T-helper 17 cell (primary cell): ENCODE measurements at regions not wholly inside any gene's neighbourhood (a gene's known extent, or its start where the extent isn't known, plus 50 kb on each side); places are given as distances from the start of the nearest gene placed in this dataset.
"Not testable (repeated sequence)": the region's sequence is repeated elsewhere in the genome, so short reads cannot be mapped to it uniquely, and the experiment has no call there.

Experiments used
- ATAC-seq: fragments of 150-1000 bp; cut with Tn5 transposase; 2 replicates; pipeline ENCODE4 v1.10.0; 2021; ENCODE audit warnings: mild to moderate bottlenecking, moderate library complexity
- DNase-seq, 3 donors: peaks; one replicate each; pipeline versions ENCODE4 v3.0.0 to v3.0.0-alpha.2; 2020 to 2021
- H3K9me3 ChIP-seq: one replicate; pipeline ENCODE4 v1.7.0; 2013; ENCODE audit warnings: low read length, mild to moderate bottlenecking; ENCODE audit not compliant: control insufficient read depth, poor library complexity, severe bottlenecking
- H3K27ac Mint-ChIP-seq: one replicate; pipeline ENCODE4 v1.8.0; 2022; ENCODE audit warnings: mild to moderate bottlenecking, moderate library complexity, mixed read lengths
- H3K27me3 Mint-ChIP-seq: one replicate; pipeline ENCODE4 v1.8.0; 2022; ENCODE audit warnings: mixed read lengths
- H3K36me3 Mint-ChIP-seq: one replicate; pipeline ENCODE4 v1.8.0; 2022; ENCODE audit warnings: low read depth, mixed read lengths
- H3K4me1 Mint-ChIP-seq: one replicate; pipeline ENCODE4 v1.8.0; 2022; ENCODE audit warnings: mild to moderate bottlenecking, mixed read lengths
- H3K4me3 Mint-ChIP-seq: one replicate; pipeline ENCODE4 v1.8.0; 2022; ENCODE audit warnings: mild to moderate bottlenecking, moderate library complexity, mixed read lengths

DNA sequence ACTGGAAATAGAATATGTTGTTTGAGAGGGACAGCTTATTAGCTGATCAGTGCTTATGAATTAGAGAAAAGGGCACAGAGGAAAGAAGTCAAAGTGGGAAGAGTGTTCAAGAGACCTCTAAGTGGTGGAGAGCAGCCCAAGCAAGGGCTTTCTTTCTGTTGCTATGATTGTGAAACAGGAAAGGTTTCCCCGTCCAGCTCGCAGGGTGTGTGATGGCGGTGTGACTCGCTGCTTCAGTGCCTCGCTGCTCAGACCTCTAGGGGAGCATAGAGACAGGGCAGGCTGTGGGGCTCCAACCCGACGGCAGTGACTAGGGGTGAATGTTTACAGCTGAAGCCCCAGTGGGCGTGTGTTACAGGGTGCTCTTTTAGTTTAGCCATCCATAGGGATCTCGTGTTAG lies 166.5 kb upstream of the COPS8 start:
- Mint-ChIP-seq H3K4me1 (no peaks in the 10 kb centered on the region), H3K27ac (no peak overlapping the region), H3K4me3 (no peak overlapping the region), H3K27me3 (peaks cover 47% of the 10 kb centered on the region), H3K36me3 (peaks cover 3% of the 10 kb centered on the region)
- ATAC-seq (no peak), DNase-seq (no peak)
- no peaks in the 10 kb centered on the region for H3K9me3 ChIP-seq

DNA sequence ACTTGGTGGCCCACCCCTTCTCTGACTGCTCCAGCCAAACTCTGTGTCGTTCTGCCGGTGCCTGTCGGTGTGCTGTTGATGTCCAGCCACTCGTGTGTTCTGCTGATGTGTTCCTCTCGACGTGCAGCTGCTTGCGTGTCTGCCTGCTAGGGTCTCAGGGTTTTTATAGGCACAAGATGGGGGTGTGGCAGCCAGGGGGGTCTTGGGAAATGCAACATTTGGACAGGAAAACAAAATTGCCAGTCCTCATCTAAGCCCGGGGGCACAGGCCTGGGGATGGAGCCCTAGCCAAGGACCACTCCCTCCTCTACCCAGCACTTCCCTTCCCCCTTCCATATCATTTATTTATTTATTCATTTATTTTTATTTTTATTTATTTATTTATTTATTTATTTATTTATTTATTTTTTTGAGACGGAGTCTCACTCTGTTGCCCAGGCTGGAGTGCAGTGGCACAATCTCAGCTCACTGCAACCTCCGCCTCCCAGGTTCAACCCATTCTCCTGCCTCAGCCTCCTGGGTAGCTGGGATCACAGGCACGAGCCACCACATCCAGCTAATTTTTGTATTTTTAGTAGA lies 165.8 kb upstream of the COPS8 start:
- not testable (repeated sequence) for ATAC-seq, H3K4me3 Mint-ChIP-seq, H3K9me3 ChIP-seq, DNase-seq, H3K36me3 Mint-ChIP-seq, H3K4me1 Mint-ChIP-seq, H3K27ac Mint-ChIP-seq
- peaks cover 46% of the 10 kb centered on the region for H3K27me3 Mint-ChIP-seq

DNA sequence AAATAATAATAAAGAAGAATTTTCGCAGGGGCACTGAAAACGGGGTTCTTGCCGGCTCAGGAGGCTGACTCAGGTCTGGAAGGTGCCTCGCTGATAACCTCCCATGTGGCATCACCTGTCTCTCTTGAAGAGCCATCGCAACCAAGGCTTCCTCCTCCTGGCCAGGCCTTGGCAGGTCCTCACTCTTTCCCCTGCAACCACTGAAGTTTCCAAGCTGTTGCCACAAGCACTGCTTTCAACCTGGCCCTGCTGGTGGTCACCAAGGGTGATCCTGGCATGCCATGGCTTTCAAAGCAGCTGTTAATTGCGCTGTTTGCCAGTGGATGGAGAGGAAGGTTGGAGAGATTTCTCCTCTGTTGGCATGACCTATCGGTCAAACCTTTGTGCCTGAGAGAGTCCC lies 163.6 kb upstream of the COPS8 start:
- H3K27ac Mint-ChIP-seq, result no peak overlapping the region
- no peak for ATAC-seq
- no peak overlapping the region for H3K4me3 Mint-ChIP-seq
- peaks cover 56% of the 10 kb centered on the region for H3K27me3 Mint-ChIP-seq
- no peaks in the 10 kb centered on the region for H3K9me3 ChIP-seq
- H3K4me1 Mint-ChIP-seq, result no peaks in the 10 kb centered on the region
- H3K36me3 Mint-ChIP-seq, result peaks cover 3% of the 10 kb centered on the region
- DNase-seq, result no peak

GRCh38 chr2:236928380-236929037 lies 157.2 kb upstream of the COPS8 start:
- Mint-ChIP-seq H3K36me3 (no peaks in the 10 kb centered on the region), H3K27ac (no peak overlapping the region), H3K4me1 (no peaks in the 10 kb centered on the region), H3K27me3 (peaks cover 39% of the 10 kb centered on the region), H3K4me3 (peak overlapping the region; percentile 53)
- DNase-seq (no peak), ATAC-seq (no peak)
- H3K9me3 ChIP-seq, result no peaks in the 10 kb centered on the region

GRCh38 chr2:236932831-236933361 lies 152.8 kb upstream of the COPS8 start:
- Mint-ChIP-seq H3K4me1 (no peaks in the 10 kb centered on the region), H3K27ac (no peak overlapping the region), H3K36me3 (no peaks in the 10 kb centered on the region), H3K4me3 (peak overlapping the region; percentile 28), H3K27me3 (peaks cover 20% of the 10 kb centered on the region)
- H3K9me3 ChIP-seq, result no peaks in the 10 kb centered on the region
- DNase-seq, result no peak
- no peak for ATAC-seq

GRCh38 chr2:236934166-236934565 lies 151.5 kb upstream of the COPS8 start:
- ATAC-seq (no peak), DNase-seq (no peak)
- no peaks in the 10 kb centered on the region for H3K9me3 ChIP-seq
- Mint-ChIP-seq H3K27ac (no peak overlapping the region), H3K27me3 (peaks cover 19% of the 10 kb centered on the region), H3K4me1 (no peaks in the 10 kb centered on the region), H3K4me3 (no peak overlapping the region), H3K36me3 (no peaks in the 10 kb centered on the region)

DNA sequence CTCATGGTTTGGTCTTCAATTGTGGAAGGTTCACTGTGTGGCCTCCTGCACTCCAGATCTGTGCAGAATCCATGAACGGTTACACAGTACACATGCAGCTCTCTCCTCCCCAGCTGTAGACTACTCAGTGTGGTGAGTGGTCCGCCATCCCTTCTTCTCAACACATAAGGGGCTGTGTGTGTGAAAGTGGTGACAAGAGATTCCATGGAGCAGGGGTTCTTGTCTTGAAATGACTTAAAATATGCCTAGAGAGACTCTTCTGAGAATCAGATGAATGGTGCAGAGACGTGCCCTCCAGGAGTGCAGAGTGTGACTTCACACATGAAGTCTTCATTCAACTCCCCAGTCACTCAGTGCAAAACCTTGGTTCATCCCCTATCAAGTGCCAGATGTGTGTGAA lies 151.0 kb upstream of the COPS8 start:
- Mint-ChIP-seq H3K36me3 (no peaks in the 10 kb centered on the region), H3K4me1 (no peaks in the 10 kb centered on the region), H3K27me3 (peaks cover 23% of the 10 kb centered on the region), H3K27ac (no peak overlapping the region), H3K4me3 (no peak overlapping the region)
- ATAC-seq, result no peak
- H3K9me3 ChIP-seq, result no peaks in the 10 kb centered on the region
- DNase-seq, result no peak

- no peaks in the 10 kb centered on the region for H3K36me3 Mint-ChIP-seq
- no peaks in the 10 kb centered on the region for H3K9me3 ChIP-seq
- no peaks in the 10 kb centered on the region for H3K4me1 Mint-ChIP-seq
- ATAC-seq (no peak), DNase-seq (no peak)
- no peak overlapping the region for H3K27ac Mint-ChIP-seq
- H3K4me3 Mint-ChIP-seq, result no peak overlapping the region
- H3K27me3 Mint-ChIP-seq, result peaks cover 25% of the 10 kb centered on the region
Observed at GRCh38 chr2:236935083-236935482, 150.6 kb upstream of the COPS8 start.

DNA sequence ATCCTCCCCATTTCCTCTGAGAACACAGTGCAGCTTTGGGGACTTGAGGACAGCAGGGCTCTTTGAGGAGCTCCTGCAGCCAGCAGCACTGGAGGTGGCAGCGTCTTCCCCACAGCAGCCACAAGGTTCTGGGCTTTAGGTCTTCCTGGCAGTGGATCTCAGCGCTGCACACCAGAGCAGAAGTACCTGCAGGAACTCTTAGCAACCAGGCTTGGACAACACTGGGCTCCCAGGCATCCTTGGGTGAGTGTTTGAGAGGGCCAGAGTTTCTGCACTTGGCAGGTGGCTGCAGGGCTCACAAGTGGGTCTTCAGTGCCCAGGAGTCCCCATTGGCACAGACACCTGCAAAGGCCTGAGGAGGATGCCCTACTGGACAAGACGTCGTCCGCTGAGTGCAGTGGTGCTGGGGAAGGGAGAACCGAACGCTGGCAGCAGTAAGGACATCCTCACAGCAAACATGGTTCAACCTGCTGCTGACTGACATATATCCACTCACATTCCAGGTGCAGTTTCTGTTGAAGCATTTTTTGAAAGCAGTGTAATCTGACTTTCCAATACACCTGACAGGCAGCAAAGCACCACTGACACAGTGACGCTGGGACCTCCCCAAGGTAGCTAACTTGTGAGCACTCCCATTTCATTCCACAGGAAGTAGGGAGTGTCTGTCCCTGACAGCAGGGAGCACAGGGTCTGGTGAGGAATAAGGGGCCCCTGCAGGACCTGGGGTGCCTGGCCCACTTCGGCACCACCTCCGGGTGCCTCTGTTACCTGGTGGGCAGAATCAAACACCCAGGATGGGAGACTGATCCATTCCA lies 149.9 kb upstream of the COPS8 start:
- Mint-ChIP-seq H3K4me3 (no peak overlapping the region), H3K27me3 (peaks cover 32% of the 10 kb centered on the region), H3K36me3 (no peaks in the 10 kb centered on the region), H3K27ac (no peak overlapping the region), H3K4me1 (no peaks in the 10 kb centered on the region)
- no peak for ATAC-seq
- no peak for DNase-seq
- H3K9me3 ChIP-seq, result no peaks in the 10 kb centered on the region

DNA sequence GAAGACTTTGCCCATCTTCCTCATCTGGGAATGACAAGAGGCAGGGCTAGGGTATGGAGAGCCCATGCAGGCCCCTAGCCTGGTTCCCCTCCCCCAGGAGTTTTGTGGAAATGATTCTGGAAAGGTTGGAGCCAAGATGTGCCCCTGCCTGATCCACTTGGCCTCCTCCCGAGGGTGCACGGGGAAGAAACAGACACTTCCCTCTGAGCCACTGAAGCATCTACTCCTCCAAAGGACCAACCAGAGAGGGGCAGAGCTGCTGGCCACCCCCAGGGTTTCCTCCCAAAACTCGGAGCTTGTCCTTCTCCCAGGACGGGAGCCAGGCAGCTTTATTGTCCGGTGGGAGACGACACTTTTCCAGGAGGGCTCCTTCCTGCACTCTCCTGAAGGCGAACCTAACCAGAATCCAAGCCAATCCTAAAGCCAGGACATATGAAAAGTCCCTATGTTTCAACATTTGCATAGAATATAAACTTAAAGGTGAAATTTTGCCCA lies 149.2 kb upstream of the COPS8 start:
- no peak for DNase-seq
- no peaks in the 10 kb centered on the region for H3K36me3 Mint-ChIP-seq
- no peaks in the 10 kb centered on the region for H3K9me3 ChIP-seq
- ATAC-seq, result no peak
- no peak overlapping the region for H3K4me3 Mint-ChIP-seq
- no peaks in the 10 kb centered on the region for H3K4me1 Mint-ChIP-seq
- no peak overlapping the region for H3K27ac Mint-ChIP-seq
- peaks cover 36% of the 10 kb centered on the region for H3K27me3 Mint-ChIP-seq

GRCh38 chr2:236938126-236938525 lies 147.6 kb upstream of the COPS8 start:
- Mint-ChIP-seq H3K27me3 (peaks cover 36% of the 10 kb centered on the region), H3K4me1 (no peaks in the 10 kb centered on the region), H3K4me3 (no peak overlapping the region), H3K36me3 (no peaks in the 10 kb centered on the region), H3K27ac (no peak overlapping the region)
- no peak for ATAC-seq
- no peak for DNase-seq
- no peaks in the 10 kb centered on the region for H3K9me3 ChIP-seq

- Mint-ChIP-seq H3K4me1 (no peaks in the 10 kb centered on the region), H3K4me3 (no peak overlapping the region), H3K27ac (no peak overlapping the region), H3K36me3 (no peaks in the 10 kb centered on the region), H3K27me3 (peaks cover 46% of the 10 kb centered on the region)
- DNase-seq (no peak), ATAC-seq (no peak)
- H3K9me3 ChIP-seq, result no peaks in the 10 kb centered on the region
Observed at GRCh38 chr2:236939271-236939670, 146.4 kb upstream of the COPS8 start.

- DNase-seq, result no peak
- peaks cover 50% of the 10 kb centered on the region for H3K27me3 Mint-ChIP-seq
- no peak overlapping the region for H3K4me3 Mint-ChIP-seq
- ATAC-seq, result no peak
- H3K4me1 Mint-ChIP-seq, result no peaks in the 10 kb centered on the region
- no peaks in the 10 kb centered on the region for H3K36me3 Mint-ChIP-seq
- no peak overlapping the region for H3K27ac Mint-ChIP-seq
- no peaks in the 10 kb centered on the region for H3K9me3 ChIP-seq
Observed at GRCh38 chr2:236939721-236940231, 145.9 kb upstream of the COPS8 start.
